ENCODE measurements at regions not wholly inside any gene's neighbourhood (a gene's known extent, or its start where the extent isn't known, plus 50 kb on each side); places are given as distances from the start of the nearest gene placed in this dataset.

DNA sequence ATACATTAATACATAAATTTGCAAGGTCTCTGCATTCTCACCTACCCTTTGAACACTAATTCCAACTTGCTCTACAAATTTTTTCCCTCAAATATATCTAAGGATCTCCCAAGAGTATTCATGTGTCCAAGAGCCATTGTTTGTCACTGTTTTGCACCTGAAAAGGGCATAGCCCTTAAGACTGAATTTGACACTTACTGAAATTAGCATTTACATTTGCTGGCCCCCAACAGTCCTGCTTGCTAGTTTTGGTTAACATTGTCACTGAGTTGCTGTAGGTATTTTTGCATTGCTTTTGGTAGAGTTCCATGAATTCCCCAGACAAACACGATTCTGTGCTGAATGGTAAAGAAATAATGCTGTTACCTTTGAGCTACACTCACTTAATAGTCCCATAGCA, 57.3 kb downstream of the KCNA4 start:
- DNase-seq (ENCODE audit: low spot score): no peak

- DNase-seq (ENCODE audit: low spot score): no peak
Observed at GRCh38 chr11:29957431-29957830, 59.4 kb downstream of the KCNA4 start.

DNA sequence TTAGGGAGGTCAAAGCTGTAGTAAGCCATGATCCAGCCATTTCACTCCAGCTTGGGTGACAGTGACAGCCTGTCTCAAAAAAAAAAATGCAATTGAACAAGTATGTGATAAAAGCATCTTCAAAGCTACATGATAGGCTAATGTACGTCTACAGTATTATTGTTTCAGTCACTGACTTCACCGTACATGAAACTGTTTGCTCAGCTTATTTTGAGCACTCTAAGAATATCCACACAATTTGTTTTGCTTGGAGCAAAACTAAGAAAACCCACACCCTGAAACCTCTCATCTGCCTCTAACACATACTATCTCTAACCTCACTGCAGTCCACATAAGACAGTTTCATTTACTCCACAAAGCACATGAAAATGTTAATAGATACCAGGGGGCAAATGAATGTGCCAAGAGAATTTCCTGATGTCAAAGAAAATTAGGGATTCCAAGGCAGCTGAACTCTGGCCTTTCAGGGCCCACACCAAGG, 60.7 kb downstream of the KCNA4 start:
- DNase-seq (ENCODE audit: low spot score): no peak

- peak; percentile 19 for DNase-seq (ENCODE audit: low spot score)
Observed at GRCh38 chr11:29943347-29943746, 73.5 kb downstream of the KCNA4 start.

- DNase-seq (ENCODE audit: low spot score): no peak
Observed at GRCh38 chr11:29937526-29937925, 79.3 kb downstream of the KCNA4 start.

DNA sequence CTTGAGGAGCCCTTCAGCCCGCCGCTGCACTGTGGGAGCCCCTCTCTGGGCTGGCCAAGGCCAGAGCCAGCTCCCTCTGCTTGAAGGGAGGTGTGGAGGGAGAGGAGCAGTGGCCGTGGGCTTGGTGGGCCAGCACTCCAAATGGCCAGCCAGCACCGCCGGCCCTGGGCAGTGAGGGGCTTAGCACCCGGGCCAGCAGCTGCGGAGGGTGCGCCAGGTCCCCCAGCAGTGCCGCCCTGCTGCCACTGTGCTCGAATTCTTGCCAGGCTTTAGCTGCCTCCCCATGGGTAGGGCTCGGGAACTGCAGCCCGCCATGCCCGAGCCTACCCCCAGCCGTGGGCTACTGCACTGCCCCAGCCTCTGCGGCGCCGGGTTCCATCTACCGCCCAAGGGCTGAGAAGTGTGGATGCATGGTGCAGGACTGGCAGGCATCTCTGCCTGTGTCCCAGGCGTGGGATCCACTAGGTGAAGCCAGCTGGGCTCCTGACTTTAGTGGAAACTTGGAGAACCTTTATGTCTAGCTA, 82.7 kb downstream of the KCNA4 start:
- DNase-seq (ENCODE audit: low spot score): no peak

DNA sequence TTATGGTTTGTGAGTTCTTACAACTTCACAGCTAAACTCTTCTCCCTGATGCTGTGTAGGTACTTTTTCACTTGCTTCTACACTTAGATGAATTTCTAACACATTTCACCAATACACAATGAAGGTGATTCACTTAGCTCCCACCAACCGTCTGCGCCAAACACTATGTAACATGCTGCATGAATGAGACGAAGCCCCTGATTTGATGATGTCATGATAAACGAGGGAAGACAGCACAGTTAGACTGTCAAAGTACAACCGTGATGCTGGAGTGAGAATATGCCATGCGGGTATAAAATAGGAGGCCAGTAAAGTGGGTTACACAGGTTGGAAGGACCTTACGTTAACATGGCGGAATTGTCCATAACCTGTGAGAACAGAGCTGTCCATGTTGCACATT, 100.8 kb downstream of the KCNA4 start:
- no peak for DNase-seq (ENCODE audit: low spot score)

GRCh38 chr11:29914203-29914930, 102.5 kb downstream of the KCNA4 start:
- peak; percentile 16 for DNase-seq (ENCODE audit: low spot score)

GRCh38 chr11:29913352-29913751, 103.5 kb downstream of the KCNA4 start:
- DNase-seq (ENCODE audit: low spot score): no peak

GRCh38 chr11:29900382-29900781, 116.4 kb downstream of the KCNA4 start:
- DNase-seq (ENCODE audit: low spot score): no peak

GRCh38 chr11:29879560-29879959, 137.3 kb downstream of the KCNA4 start:
- DNase-seq (ENCODE audit: low spot score): no peak

- DNase-seq (ENCODE audit: low spot score): no peak
Observed at GRCh38 chr11:29876192-29876591, 140.6 kb downstream of the KCNA4 start.

DNA sequence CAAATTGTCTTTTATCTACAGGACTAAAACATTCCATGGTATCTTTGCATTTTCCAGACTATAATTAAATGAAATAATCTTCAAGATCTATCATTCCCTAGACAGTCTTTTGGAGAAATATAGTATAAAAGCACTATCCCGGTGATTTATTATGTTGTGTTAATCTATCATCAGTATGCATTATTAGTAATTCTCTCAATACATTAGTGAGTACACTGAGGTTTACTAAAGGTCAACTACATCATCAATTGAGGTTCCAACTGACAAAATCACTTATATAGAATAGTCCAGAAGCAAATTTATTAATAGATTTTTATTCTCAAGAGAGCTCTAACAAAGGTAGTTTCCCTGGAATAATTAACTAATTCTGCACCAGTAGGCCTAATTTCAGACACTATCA, 169.6 kb downstream of the KCNA4 start:
- DNase-seq (ENCODE audit: low spot score): no peak

DNA sequence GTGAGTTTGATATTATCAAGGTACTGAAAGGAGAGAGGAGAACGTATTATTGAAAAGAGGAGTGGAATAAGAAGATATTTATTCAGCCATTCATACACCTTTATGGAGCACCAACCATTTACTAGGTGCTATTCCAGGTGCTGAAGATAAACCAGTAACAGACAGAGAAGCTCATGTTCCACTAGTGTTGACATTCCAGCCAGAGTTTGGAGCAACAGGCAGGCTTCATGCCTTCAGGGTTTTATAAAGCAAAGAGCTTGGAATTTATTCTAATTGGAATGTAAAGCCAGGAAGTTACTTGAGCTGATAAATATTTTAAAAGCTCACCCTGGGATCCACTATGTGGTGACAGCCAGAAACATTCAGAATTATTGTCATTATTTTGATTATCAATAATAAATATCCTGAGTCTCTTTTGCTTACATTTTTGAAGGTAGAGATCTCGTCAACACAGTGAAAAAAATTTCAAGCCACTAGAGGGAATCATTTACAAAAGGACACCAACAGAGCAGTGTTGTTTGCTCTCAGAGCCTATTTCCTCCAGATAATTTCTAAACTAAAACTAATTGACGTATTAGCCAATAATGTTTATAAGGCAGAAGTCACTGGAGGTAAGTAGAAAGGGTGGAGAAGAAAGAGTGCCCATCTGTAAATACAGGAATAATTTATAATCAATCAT, 172.0 kb downstream of the KCNA4 start:
- DNase-seq (ENCODE audit: low spot score): no peak

- no peak for DNase-seq (ENCODE audit: low spot score)
Observed at GRCh38 chr11:29844031-29844430, 172.8 kb downstream of the KCNA4 start.

- no peak for DNase-seq (ENCODE audit: low spot score)
Observed at GRCh38 chr11:29842061-29842460, 174.8 kb downstream of the KCNA4 start.

DNA sequence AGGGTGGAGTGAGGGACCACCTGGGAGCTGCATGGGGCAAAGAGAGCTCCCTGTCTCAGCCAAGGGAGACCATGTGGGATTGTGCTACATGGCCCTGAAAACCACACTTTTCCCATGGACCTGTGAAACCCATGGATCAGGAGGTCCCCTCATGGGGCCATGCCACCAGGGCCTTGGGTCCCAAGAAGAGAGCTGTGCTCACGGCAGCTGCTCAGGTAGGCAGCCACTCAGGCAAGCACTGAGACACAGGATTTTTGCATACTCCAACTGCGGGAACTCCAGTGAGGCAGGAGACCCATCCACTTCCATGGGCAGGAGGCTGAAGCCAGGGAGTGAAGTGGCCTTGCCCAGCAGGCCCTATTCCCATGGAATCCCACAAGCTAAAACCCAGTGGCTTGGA, 190.0 kb downstream of the KCNA4 start:
- no peak for DNase-seq (ENCODE audit: low spot score)

- DNase-seq (ENCODE audit: low spot score): no peak
Observed at GRCh38 chr11:29816359-29816758, 200.5 kb downstream of the KCNA4 start.

- DNase-seq (ENCODE audit: low spot score): no peak
Observed at GRCh38 chr11:29809121-29809520, 207.7 kb downstream of the KCNA4 start.

- DNase-seq (ENCODE audit: low spot score): no peak
Observed at GRCh38 chr11:29802522-29802921, 214.3 kb downstream of the KCNA4 start.

DNA sequence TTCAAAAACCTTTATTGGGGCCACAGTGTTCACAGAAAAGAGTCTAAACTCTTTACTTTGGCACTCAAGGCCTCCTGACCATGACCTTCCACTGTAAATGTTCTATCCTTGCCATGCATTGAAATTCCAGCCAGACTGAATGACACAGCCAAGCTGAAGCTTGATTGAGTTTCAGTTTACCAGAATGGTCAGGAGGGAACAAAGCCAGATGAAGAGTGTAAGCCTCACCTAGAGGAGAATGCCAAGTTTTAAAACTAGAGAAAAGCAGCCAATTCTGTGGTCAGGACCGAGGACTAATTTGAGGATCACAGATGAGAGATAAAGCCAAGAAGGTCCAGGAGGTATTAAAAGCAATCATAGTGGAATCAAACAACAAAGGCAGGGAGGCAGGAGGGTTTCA, 215.3 kb downstream of the KCNA4 start:
- DNase-seq (ENCODE audit: low spot score): no peak

GRCh38 chr11:29786092-29786491, 230.7 kb downstream of the KCNA4 start:
- DNase-seq (ENCODE audit: low spot score): no peak

DNA sequence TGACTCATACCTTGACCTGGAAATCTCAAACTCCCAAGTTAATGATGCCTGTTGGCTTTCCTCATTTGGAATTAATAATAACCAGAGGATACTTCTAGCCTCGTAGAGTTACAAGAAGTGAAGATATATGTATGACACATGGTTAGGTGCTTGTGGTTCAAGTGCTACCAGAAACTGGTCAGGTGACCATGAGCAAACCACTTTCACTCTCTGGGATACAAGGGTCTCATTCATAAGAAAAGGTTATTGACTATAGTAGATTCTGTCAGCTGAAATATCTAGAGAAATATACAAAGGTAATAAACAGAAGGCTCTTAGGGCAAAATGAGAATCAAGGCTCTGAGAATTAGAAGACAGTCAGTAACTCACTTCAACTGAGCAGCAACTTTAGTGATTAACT, 233.3 kb downstream of the KCNA4 start:
- DNase-seq (ENCODE audit: low spot score): no peak

Measured in Ammon's horn (tissue), 1 donor.